ENCODE measurements at regions not wholly inside any gene's neighbourhood (a gene's known extent, or its start where the extent isn't known, plus 50 kb on each side); places are given as distances from the start of the nearest gene placed in this dataset.

DNA sequence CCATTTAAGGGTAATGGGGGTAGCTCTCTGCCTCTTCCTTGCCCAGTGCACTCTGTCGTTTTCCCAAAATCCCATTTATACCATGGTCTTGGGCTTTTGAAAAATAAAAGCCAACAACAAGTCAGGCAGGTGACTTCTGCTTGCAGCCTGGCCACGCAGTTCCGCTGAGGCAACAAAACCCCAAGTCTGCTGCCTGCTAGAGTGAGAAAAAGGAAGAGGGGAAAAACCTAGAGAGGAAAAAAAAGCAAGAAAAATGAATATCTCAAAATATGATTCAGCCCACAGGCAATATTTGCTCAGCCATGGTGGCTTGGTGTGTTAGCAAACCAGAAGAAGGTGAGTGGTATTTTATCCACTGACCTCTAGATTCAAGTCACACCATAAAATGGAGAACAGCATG lies 148.2 kb upstream of the FSTL4 start:
- no peak overlapping the region for H3K56ac ChIP-seq (replicated peaks; ENCODE audit: insufficient read length, low read depth, low read length)
- no peaks in the 10 kb centered on the region for H4K20me1 ChIP-seq (replicated peaks in 1 of 2; ENCODE audit: control insufficient read depth in 1 of 2, insufficient read depth in 2 of 2, low read length in 2 of 2)
- H2BK5ac ChIP-seq (ENCODE audit: low read depth, low read length) = no peak overlapping the region
- ChIA-PET POLR2A (ENCODE audit: partially characterized antibody) (no interaction called here), CTCF (ENCODE audit: partially characterized antibody) (interaction anchor here (1.2 kb wide), 1 partner anchor 184 kb away, joined by 4 read pairs; no protein-coding TSS in a partner anchor)
- H2AFZ ChIP-seq (ENCODE audit: low read length) = no peak overlapping the region
- FAIRE-seq (no peak), DNase-seq (ENCODE audit: low read depth in 1 of 2, low spot score in 2 of 2) (no peak)
- H2AK5ac ChIP-seq (ENCODE audit: low read depth, low read length) = no peak overlapping the region
- H2BK15ac ChIP-seq (ENCODE audit: low read length) = no peak overlapping the region
- H3K4me1 ChIP-seq (replicated peaks in 1 of 4; ENCODE audit: control insufficient read depth in 3 of 4, insufficient read depth in 4 of 4, low read length in 3 of 4) = no peaks in the 10 kb centered on the region
- no peak overlapping the region for H3K27ac ChIP-seq (ENCODE audit: low read depth, low read length)
- no peak overlapping the region for H3K14ac ChIP-seq (ENCODE audit: insufficient read length)
- no peaks in the 10 kb centered on the region for H3K9me3 ChIP-seq (ENCODE audit: insufficient read depth in 2 of 2, low read depth in 1 of 2, low read length in 1 of 2)
- H3K27me3 ChIP-seq (replicated peaks in 1 of 4; ENCODE audit: control insufficient read depth in 3 of 4, extremely low read depth in 1 of 4, insufficient read depth in 3 of 4, low read length in 3 of 4) = peaks cover 0 to 2% (median 0%) of the 10 kb centered on the region in 4 experiments; a peak in 3 of 7 replicates
- H3K4me2 ChIP-seq (ENCODE audit: insufficient read depth in 1 of 2, low read depth in 2 of 2, low read length in 2 of 2) = no peak overlapping the region
- no peak overlapping the region; the same call in 1 of the 2 replicates for H4K8ac ChIP-seq (ENCODE audit: extremely low read depth, insufficient read depth, low read length)
- H3K4me3 ChIP-seq (ENCODE audit: extremely low read depth in 1 of 4, insufficient read depth in 2 of 4, low read depth in 3 of 4, low read length in 4 of 4) = no peak overlapping the region
- no peak overlapping the region for H3K18ac ChIP-seq (ENCODE audit: extremely low read depth, low read length)
- no peaks in the 10 kb centered on the region for H3K36me3 ChIP-seq (ENCODE audit: control insufficient read depth in 2 of 4, insufficient read depth in 4 of 4, low read length in 3 of 4)
- no peaks in the 10 kb centered on the region for H3K79me2 ChIP-seq (ENCODE audit: control insufficient read depth in 1 of 2, insufficient read depth in 2 of 2, low read length in 2 of 2)
- H2BK12ac ChIP-seq (ENCODE audit: low read depth, low read length) = no peak overlapping the region
- no peaks in the 10 kb centered on the region for H3K79me1 ChIP-seq (ENCODE audit: low read depth, low read length)
- no peaks in the 10 kb centered on the region for H3K23me2 ChIP-seq (ENCODE audit: low read depth, low read length)
- H4K91ac ChIP-seq (replicated peaks; ENCODE audit: insufficient read length, low read length) = no peak overlapping the region
- H3K23ac ChIP-seq (ENCODE audit: insufficient read length) = no peak overlapping the region
- no peak overlapping the region for H2BK20ac ChIP-seq (ENCODE audit: low read length)
- no peak overlapping the region for H2BK120ac ChIP-seq (replicated peaks; ENCODE audit: low read depth, low read length)
- no peak overlapping the region for H3K9ac ChIP-seq (replicated peaks in 1 of 4; ENCODE audit: extremely low read depth in 1 of 4, low read depth in 3 of 4, low read length in 3 of 4)
- TF ChIP-seq TAF1 (IDR thresholded peaks at IDR 0.05; ENCODE audit: low read depth, low read length) (no peak), EGR1 (IDR thresholded peaks at IDR 0.05; ENCODE audit: borderline replicate concordance, low read depth, low read length) (no peak), YY1 (IDR thresholded peaks at IDR 0.05; ENCODE audit: low read depth, low read length) (no peak), CHD2 (IDR thresholded peaks at IDR 0.05; ENCODE audit: low read length) (no peak), EZH2 (IDR thresholded peaks at IDR 0.05; ENCODE audit: low read depth, low read length, severe bottlenecking) (no peak), CBX8 (IDR thresholded peaks at IDR 0.05; ENCODE audit: borderline replicate concordance, low read depth, low read length) (no peak), POU5F1 (IDR thresholded peaks at IDR 0.05; ENCODE audit: low read depth, low read length) (no peak), ATF2 (IDR thresholded peaks at IDR 0.05; ENCODE audit: low read length) (no peak)
- H4K5ac ChIP-seq (ENCODE audit: insufficient read length, low read depth, low read length) = no peak overlapping the region
- no peak overlapping the region for H3K4ac ChIP-seq (replicated peaks; ENCODE audit: insufficient read length, low read depth, low read length)
- whole genome bisulfite sequencing, 2 experiments (ENCODE audit: extremely low coverage in 1 of 2, insufficient coverage in 1 of 2, insufficient read length in 1 of 2, insufficient replicate concordance in 2 of 2, low coverage in 1 of 2, low lambda C conversion rate in 2 of 2, missing lambda C conversion rate in 1 of 2) = 83% methylated on average over 3 of the region's 3 CpGs; no CpG with 5 or more reads in 1 of the 2 experiments
